ENCODE measurements at regions not wholly inside any gene's neighbourhood (a gene's known extent, or its start where the extent isn't known, plus 50 kb on each side); places are given as distances from the start of the nearest gene placed in this dataset.
"Not testable (repeated sequence)": the region's sequence is repeated elsewhere in the genome, so short reads cannot be mapped to it uniquely, and the experiment has no call there.

- not testable (repeated sequence) for DNase-seq (ENCODE audit: low read depth in 2 of 2)
Observed at GRCh38 chr21:7743940-7744339, 2777.4 kb upstream of the TPTE start.

DNA sequence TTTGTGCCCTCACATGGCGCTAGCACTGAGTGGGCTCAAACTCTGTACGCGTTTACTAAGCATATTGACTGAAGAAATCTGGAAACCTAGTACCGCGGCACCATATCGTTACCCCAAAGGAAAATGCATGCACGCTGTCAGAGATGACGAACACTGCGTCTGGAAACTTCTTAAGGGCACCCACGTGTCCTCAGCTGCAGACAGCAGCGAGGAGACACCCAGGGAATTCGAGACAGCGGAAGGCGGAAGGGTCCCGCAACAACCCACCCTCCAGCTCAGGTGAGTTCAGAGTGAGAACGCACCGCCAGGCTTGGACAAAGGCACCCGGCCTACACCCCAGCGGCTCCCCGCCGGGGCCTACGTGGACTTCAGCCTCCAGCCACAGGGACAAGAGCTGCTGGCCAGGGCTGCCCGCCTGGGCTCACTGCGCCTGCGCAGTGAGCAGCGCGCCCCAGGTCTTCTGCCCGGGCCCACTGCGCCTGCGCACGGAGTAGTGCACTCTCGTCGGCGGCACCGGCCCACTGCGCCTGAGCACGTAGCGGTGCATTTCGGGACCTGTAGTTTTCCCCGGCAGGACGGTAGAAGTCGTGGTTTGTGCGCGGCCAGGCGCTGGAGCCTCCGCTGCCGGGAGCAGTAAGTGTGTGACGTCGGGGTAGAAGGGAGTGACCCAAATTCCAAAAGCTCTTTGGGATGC is 2776.8 kb upstream of the TPTE start:
- not testable (repeated sequence) for DNase-seq (ENCODE audit: low read depth in 2 of 2)

DNA sequence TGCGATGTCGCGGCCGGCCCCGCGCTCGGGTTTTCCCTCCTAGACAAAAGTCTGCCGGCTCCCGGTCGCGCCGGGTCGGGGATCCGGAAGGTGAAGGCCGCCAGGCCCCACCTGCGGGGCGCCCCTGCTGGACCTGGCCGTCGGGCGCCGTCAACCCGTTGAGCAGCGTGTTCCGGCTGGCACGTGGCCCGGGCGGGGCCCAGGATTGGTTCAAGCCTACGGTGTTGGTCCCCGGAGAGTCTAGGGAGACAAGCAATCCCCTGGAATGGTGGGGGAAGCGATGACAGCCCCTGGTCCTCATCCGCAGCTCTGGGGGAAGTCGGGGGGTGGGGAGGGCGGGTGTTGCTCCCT is 2776.3 kb upstream of the TPTE start:
- DNase-seq (ENCODE audit: low read depth in 2 of 2) = not testable (repeated sequence)

- DNase-seq (ENCODE audit: low read depth in 2 of 2) = not testable (repeated sequence)
Observed at GRCh38 chr21:7747964-7748363, 2773.4 kb upstream of the TPTE start.

GRCh38 chr21:7752611-7753010 is 2768.8 kb upstream of the TPTE start:
- DNase-seq (ENCODE audit: low read depth in 2 of 2) = not testable (repeated sequence)

DNA sequence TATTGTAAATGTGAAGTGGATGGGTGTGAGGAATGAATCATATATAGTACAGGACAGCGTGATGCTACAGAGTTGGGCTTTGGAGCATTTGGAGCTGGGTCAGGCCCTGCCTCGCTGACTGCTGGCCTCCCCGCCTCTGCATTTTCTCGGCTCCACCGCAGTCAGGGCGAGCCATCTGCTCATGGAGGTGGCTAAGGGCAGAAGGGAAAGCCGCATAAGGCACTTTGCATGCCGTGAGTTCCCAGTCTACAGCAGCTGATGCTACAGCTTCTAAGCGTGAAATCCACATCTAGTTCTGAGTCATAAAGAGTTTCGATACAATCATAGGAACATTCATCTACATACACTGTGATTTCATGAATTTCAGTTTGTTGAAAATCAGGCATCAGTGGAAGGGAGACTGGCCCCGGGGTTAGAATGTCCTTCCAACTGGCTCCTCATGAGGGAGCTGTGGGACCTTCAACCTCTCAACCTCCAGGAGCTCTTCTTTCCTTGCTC is 2768.0 kb upstream of the TPTE start:
- peak; percentile 1 to 4 for DNase-seq (ENCODE audit: low read depth in 2 of 2)

GRCh38 chr21:7769985-7770384 is 2751.4 kb upstream of the TPTE start:
- DNase-seq (ENCODE audit: low read depth in 2 of 2) = not testable (repeated sequence)

DNA sequence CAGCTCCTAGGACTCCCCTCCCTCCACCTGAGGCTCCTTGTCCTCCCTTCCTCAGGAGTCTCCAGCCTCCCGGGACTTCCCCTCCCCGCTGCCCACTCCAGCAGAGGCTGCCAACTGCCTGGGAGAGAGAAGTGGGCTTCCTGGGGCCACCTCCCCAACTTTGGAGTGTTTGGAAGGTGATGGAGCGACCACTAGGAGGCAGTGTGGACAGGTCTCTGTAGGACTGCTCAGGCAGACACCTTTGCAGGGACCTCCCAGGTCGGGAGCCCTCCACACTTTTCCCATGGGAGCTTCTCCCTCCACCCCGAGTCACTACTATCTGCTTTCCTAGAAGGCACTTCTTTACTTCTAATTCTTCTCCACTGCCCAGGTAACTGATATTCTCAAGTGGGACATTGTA is 2747.2 kb upstream of the TPTE start:
- not testable (repeated sequence) for DNase-seq (ENCODE audit: low read depth in 2 of 2)

DNA sequence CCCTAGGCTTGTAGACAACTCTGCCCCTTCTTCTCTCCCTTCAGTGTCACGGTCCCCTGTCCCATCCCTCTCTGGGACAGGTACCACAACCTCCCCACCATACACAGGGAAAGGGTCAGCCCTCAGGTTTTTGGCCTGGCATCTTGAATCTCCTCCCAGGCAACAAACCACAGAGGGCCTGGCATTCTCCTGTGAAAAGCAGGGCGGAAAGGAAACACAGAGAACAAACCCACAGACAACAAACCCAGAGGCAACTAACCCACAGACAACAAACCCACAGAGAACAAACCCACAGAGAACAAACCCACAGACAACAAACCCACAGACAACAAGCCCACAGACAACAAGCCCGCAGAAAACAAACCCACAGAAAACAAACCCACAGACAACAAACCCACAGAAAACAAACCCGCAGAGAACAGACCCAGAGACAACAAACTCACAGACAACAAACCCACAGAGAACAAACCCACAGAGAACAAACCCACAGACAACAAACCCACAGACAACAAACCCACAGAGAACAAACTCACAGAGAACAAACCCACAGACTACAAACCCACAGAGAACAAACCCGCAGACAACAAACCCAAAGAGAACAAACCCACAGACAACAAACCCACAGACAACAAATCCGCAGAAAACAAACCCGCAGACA is 2745.9 kb upstream of the TPTE start:
- not testable (repeated sequence) for DNase-seq (ENCODE audit: low read depth in 2 of 2)

GRCh38 chr21:7776035-7776434 is 2745.3 kb upstream of the TPTE start:
- not testable (repeated sequence) for DNase-seq (ENCODE audit: low read depth in 2 of 2)

DNA sequence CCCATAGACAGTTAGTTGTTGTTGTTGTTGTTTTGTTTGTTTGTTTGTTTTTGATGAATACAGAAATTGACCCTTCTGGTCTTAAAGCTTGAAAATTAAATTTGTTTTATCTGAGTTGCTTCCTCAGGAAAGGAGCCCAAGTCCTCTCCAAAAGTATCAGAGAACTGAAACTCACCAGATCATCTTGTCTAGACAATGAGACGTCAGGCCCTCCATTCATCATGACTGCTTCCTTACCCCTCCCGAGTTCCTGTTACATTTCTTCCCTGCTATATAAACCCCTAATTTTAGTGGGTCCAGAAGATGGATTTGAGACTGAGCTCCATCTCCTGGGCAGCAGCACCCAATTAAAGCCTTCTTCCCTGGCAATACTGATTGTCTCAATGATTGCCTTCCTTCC is 2744.8 kb upstream of the TPTE start:
- not testable (repeated sequence) for DNase-seq (ENCODE audit: low read depth in 2 of 2)

DNA sequence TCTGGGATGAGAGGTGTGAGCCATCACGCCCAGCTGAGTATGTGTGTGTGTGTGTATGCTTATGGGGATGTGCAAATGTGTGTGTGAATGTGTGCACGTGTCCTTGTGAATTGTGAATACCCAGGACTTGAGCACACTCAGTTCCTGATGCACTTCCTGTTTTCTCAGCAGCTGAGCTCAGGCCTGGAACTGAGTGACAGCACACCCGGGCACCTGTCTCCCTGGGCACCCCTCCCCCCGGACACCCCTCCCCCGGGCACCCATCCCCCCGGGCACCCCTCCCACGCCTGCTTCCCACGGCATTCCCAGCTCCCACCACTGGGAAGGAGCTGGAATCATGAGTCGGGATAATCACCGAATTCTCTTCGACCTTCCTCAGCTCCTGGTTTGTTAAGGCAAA is 2744.1 kb upstream of the TPTE start:
- DNase-seq (ENCODE audit: low read depth in 2 of 2) = not testable (repeated sequence)

DNA sequence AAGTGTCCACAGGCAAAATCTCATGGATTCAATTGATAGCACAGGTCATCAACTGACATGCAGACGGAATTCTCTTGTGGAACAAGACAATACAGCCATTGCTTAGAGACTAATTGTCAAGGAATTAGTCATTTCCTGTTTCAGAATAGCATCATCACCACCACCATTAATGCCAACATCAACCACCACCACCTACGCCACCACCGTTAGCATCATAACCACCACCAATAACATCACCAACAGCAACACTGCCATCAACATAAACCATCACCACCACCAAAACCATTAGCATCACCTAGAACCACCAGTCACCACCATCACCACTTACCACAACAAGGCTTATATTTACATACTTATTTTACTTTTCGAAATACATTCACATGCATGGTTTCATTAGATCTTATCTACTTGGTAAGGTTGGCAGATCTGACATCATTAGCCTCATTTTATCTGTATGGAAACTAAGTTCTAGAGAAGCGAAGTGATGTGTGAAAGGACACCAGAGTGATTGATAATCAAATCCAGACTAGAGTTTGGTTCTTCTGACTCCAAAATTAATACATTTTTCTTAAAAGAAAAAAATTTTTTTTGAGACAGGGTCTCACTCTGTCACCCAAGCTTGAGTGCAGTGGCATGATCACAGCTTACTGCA is 2733.8 kb upstream of the TPTE start:
- not testable (repeated sequence) for DNase-seq (ENCODE audit: low read depth in 2 of 2)

DNA sequence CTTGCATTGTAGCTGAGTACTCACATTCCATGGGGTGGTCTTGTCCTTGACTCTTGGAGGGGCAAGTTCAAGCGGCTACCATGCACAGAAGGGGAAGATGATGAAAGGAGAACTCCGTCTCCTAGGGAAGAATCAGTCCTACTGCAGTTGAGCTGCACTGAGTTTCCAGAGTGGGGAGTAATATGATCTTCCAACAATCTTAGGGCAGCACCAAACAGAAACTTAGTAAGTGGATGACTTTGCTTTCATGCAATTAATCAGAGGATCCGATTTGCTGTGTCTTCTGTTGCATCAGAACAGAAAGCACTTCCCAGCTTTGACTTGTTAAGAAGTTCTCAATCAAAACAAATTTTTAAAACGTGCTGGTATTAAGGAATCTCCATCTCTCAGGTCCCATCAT is 2727.6 kb upstream of the TPTE start:
- not testable (repeated sequence) for DNase-seq (ENCODE audit: low read depth in 2 of 2)

- DNase-seq (ENCODE audit: low read depth in 2 of 2) = not testable (repeated sequence)
Observed at GRCh38 chr21:7797328-7797727, 2724.1 kb upstream of the TPTE start.

GRCh38 chr21:7798446-7798845 is 2722.9 kb upstream of the TPTE start:
- not testable (repeated sequence) for DNase-seq (ENCODE audit: low read depth in 2 of 2)

GRCh38 chr21:7799697-7800096 is 2721.7 kb upstream of the TPTE start:
- not testable (repeated sequence) for DNase-seq (ENCODE audit: low read depth in 2 of 2)

DNA sequence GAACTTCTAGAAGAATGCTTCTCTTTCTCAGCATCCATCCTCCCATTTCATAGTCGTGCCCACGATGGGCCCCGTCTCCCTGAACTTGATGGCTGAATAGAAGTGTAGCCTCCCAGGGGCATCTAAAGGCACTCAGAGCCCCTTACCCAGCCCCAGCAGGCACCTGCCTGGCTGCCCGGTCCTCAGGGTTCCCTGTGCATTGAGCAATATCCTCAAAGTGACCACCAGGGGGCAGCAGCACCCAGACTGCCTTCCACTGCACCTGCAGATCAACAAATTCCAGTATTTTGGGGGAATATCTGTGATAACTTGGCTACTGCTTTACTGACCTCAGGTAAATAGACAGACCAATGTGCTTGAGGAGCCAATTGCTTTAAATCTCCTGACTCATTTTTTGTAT is 2707.9 kb upstream of the TPTE start:
- DNase-seq (ENCODE audit: low read depth in 2 of 2) = not testable (repeated sequence)

GRCh38 chr21:7817013-7817412 is 2704.4 kb upstream of the TPTE start:
- not testable (repeated sequence) for DNase-seq (ENCODE audit: low read depth in 2 of 2)

DNA sequence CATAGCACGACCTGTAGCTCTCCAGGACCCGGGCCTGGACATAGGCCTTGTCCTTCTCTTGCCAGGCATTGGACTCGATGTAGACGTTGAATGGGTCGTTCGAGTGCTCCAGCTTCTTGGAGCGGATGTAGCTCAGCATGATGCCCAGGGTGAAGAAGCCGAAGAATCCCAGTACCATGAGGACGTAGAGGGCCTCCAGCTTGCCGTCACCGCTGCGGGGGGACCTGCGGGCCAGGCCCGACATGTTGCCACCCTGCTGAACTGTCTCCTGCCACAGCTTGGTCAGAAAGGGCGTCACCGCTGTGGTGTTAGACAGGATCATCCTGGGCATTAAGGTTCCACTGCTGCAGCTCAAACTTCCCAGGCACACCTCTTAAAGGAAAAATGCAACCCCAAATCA is 2702.1 kb upstream of the TPTE start:
- not testable (repeated sequence) for DNase-seq (ENCODE audit: low read depth in 2 of 2)

GRCh38 chr21:7825627-7826026 is 2695.8 kb upstream of the TPTE start:
- DNase-seq (ENCODE audit: low read depth in 2 of 2) = not testable (repeated sequence)

DNA sequence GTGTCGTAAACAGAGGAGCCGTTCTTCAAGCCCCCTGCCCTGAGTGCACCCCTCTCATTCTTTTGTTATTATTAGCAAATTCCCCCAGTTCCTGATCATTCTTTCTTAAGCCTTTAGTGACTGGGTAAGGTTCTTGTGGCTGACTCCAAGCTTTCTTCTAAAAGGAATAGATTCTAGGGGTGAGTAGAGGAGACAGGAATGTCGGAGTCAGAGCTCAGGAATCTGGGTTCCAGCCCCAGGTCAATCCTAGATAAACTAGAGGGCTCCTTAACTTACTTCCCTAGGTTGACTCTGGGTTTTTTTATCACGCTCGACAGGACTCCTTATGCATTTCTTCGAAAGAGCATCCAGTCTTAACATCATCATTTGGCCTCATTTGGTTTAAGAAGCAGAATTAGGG is 2695.2 kb upstream of the TPTE start:
- not testable (repeated sequence) for DNase-seq (ENCODE audit: low read depth in 2 of 2)

GRCh38 chr21:7828260-7828659 is 2693.1 kb upstream of the TPTE start:
- not testable (repeated sequence) for DNase-seq (ENCODE audit: low read depth in 2 of 2)
